H7 (cell line): ENCODE measurements at regions not wholly inside any gene's neighbourhood (a gene's known extent, or its start where the extent isn't known, plus 50 kb on each side); places are given as distances from the start of the nearest gene placed in this dataset.

Experiments used
- DNase-seq: peaks from one replicate; pipeline ENCODE4 v3.0.0; 2012
- H3K27me3 ChIP-seq: 2 replicates; pipeline ENCODE4 v1.6.0; 2011; ENCODE audit warnings: mild to moderate bottlenecking, low read length; ENCODE audit not compliant: control insufficient read depth, insufficient read depth
- H3K36me3 ChIP-seq: replicated peaks from 2 replicates; pipeline ENCODE4 v1.5.1; 2011; ENCODE audit warnings: low read length; ENCODE audit not compliant: control insufficient read depth, insufficient read depth
- H3K4me3 ChIP-seq: 2 replicates; pipeline ENCODE4 v1.5.1; 2011; ENCODE audit warnings: low read depth, mild to moderate bottlenecking, control low read depth, low read length, moderate library complexity; ENCODE audit not compliant: insufficient read depth

DNA sequence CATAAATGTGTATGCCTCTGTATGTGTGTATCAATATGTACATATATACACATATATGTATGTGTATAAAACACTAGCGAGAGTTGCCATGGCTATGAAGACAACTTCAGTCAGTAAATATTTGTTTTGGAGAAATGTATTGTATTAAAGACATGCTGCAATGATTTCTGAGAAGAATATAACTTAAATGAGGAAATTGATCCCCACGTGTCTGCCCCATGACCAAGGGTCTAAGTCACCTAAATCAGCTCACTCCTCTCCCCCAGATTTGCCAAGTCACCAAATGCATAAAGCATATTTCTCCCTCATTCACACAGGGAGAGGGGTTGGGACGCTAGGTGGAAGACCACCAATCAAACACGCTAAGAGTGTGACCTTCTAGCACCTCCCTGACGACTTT, 58.3 kb upstream of the LYST start:
- peaks cover 7% of the 10 kb centered on the region; the same call in 1 of the 2 replicates for H3K27me3 ChIP-seq
- H3K36me3 ChIP-seq = no peaks in the 10 kb centered on the region
- no peak overlapping the region for H3K4me3 ChIP-seq
- DNase-seq = no peak

DNA sequence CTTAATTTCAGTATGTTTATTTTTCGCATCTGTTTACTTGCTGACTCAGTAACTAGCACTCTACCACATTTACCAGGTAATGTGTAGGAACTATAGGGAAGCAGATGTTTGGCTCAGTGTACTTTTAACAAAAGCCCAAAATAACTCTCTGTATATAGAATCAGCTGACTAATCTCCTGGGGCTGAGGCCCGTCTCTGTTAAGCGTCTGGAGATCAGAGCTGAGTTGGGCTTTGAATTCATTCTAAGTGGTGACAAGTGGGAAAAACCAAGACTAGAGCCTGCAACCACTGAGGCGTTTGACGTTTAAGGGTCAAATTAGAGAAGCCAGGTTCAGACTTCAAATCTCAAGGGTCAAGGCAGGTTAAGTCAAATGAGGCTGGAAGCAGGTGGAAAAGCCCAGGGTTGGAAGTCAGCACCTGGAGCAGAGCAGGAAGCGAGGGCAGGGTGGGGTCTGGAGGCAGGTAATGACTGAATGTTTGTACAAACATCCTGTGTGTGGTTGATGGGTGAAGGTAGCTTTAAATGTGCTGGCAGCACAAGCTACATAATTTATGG, 56.8 kb upstream of the LYST start:
- no peaks in the 10 kb centered on the region for H3K36me3 ChIP-seq
- no peak overlapping the region for H3K4me3 ChIP-seq
- DNase-seq = no peak
- H3K27me3 ChIP-seq = peaks cover 9% of the 10 kb centered on the region; the same call in 1 of the 2 replicates

DNA sequence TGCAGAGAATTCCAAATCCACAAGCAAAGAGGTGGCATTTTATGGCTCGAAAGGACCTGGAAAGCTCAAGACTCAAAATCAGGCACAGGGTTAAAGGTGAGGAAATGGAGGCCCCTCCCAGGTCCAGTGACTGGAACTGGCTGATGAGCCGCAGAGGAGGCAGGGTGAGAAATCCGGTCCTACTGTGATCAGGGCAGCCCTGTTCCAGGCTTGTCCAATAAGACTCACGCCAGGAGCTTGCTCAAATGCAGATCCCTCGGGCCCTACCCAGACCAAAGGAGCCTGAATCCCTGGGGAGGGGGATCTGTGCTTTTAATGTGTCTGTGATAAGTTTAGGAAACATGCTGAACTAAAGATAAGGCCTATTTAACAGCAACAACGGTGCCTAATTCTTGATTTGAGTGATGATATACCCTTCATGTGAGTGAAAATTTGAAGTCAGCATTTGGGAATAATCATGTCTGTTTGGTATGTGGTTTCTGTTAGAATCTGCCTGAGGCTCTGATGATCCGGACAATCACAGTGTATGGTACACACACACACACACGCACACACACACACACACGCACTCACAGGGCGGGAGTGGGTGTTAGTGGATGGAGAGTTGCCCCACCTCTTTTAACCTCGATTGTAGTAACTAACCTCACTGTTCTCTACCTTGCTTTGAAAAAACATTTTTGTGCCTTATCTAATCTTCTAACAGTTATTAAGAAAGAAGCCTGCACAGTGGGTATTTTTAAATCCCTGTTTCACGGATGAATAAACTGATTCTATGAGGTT, 54.1 kb upstream of the LYST start:
- peaks cover 11% of the 10 kb centered on the region; the same call in 1 of the 2 replicates for H3K27me3 ChIP-seq
- H3K4me3 ChIP-seq = no peak overlapping the region
- no peak for DNase-seq

DNA sequence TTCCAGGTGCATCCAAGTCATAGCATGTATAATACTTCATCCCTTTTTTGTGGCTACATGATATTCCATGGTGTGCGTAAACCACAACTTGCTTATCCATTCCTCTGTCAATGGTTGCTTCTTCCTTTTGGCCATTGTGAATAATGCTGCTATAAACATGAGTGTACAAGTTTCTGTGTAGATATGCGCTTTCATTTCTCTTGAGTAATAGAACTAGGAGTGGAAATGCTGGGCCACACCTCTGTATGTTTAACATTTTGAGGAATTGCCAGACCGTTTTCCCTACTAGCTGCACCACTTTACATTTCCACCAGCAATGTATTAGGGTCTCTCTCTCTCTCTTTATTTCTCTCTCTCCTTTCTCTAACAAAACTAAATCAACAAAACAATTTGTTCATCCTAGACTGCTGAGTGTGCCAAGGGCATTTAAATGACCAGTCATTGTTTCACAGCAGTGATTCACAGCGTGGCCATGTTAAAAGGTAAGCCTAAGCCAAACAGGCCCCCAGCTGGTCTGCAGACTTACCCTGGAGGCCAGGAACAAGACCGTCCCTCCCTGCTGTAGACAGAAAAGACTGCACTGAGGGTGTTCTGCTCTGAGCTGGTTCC, 53.2 kb upstream of the LYST start:
- no peaks in the 10 kb centered on the region for H3K36me3 ChIP-seq
- H3K4me3 ChIP-seq = no peak overlapping the region
- peak; percentile 53 for DNase-seq
- peaks cover 11% of the 10 kb centered on the region; the same call in 1 of the 2 replicates for H3K27me3 ChIP-seq

More for the DNA sequence above, 54.1 kb upstream of the LYST start:
- H3K36me3 ChIP-seq = no peaks in the 10 kb centered on the region

DNA sequence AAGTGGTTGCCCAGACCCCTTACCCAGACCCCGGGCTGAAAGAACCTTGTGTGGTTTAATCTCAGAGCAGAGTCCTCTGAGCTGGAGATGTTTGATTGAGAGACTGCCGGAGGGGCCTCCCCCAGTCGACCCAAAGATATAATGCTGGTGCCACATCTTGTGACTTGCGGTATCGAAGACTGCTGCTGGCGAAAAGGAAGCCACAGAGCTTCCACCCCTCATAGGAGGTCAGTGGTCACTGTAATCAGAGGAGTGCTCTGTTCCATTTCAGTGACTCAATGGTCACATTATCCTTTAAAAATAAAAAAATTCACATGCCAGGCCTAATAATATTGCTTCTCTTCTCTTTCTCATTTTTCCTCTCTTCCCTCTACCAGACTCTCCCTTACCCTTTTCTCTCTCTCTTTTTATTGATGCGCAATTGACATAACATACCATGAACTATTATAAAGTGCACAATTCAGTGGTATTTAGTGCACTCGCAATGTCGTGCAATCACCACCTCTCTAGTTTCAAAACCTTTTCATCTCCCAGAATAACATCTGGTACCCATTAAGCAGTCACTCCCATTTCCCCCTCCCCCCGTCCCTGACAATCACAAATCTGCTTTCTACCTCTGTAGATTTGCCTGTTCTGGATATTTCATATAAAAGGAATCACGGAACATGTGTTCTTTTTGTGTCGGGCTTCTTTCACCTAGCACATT, 52.6 kb upstream of the LYST start:
- no peaks in the 10 kb centered on the region for H3K36me3 ChIP-seq
- H3K27me3 ChIP-seq = peaks cover 11% of the 10 kb centered on the region; the same call in 1 of the 2 replicates
- no peak for DNase-seq
- no peak overlapping the region for H3K4me3 ChIP-seq

DNA sequence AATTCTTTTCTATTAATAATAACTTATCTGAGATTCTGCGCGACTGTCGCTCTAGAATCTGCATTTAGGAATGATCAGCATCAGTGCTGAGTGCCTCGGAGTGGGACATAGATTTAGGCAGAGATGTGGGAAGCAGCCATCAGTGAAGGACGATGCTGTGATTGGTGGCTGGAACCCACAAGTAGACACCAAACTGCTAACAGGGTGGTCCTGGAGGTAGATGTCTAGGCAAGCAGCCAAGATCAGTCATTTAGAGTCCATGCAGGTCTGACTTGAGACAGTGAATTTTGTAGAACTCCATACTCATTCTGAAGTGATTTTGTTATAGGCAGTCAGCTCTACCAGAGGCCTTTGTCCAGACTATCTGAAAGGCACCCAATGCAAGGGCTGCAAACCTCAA, 51.8 kb upstream of the LYST start:
- Histone ChIP-seq H3K4me3 (no peak overlapping the region), H3K36me3 (no peaks in the 10 kb centered on the region), H3K27me3 (peaks cover 11% of the 10 kb centered on the region; the same call in 1 of the 2 replicates)
- no peak for DNase-seq

DNA sequence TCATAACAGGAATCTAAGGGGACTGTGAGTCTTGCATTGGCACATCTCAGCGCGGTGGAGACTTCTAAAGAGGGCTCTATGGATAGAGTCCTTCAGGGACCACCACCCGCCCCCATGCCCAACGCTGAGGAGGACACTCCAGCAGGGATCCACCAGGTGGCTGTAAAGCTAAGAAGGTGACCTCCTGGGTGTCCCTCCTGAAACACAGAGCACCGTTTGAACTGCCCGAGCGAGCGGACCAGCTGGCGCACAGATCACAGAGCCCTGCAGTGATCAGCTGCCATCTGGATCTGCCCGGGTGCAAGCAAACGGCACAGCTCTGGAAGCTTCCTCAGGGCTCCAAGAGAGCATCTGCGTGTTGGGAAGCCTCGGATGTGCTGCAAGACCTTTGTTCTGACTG, 51.3 kb upstream of the LYST start:
- H3K27me3 ChIP-seq = peaks cover 11% of the 10 kb centered on the region; the same call in 1 of the 2 replicates

DNA sequence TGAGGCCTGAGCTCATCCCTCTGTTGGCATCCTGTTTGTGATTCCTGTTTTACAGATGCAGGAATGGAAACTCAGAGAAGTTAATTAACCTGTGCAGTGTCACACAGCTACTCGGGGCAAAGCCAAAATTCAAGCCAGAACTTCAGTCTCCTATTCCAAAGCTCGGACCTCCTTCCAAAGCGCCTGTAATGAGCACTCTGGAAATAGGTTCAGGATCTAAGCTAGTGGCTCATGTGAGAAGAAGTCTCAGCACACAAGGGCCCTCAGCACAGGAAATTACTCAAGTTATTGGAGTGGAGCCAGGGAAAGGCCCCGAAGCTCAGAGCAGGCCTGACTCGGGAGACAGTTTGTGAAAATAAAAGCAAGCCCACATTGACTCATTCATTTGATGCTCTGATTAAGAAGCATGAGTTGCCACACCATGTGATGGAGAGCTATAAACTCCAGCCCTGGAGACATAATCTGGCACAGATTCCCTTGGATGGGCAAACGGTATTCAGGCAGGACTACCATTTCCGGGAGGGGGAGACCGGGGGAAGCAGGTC, 50.6 kb upstream of the LYST start:
- no peak for DNase-seq
- H3K4me3 ChIP-seq = no peak overlapping the region
- H3K36me3 ChIP-seq = no peaks in the 10 kb centered on the region
- H3K27me3 ChIP-seq = peaks cover 8% of the 10 kb centered on the region; the same call in 1 of the 2 replicates

More for the DNA sequence above, 51.3 kb upstream of the LYST start:
- H3K36me3 ChIP-seq = no peaks in the 10 kb centered on the region
- no peak for DNase-seq
- H3K4me3 ChIP-seq = no peak overlapping the region
